OCI-LY3 (cell line): ENCODE measurements at regions not wholly inside any gene's neighbourhood (a gene's known extent, or its start where the extent isn't known, plus 50 kb on each side); places are given as distances from the start of the nearest gene placed in this dataset.

Experiments used
- H2AFZ ChIP-seq: fragments of 200-600, 300-600 bp; shearing (Covaris generic); 2 replicates; pipeline ENCODE4 v1.6.0; 2014; ENCODE audit warnings: antibody characterized with exemption, low read depth, low read length
- H3K27ac ChIP-seq: fragments of 200-600, 300-600 bp; sonication (generic); 2 replicates; pipeline ENCODE4 v1.5.1; 2014; ENCODE audit warnings: mild to moderate bottlenecking, low read length, moderate library complexity, mixed read lengths
- H3K27me3 ChIP-seq: fragments of 200-600, 300-600 bp; sonication (generic); 2 replicates; pipeline ENCODE4 v1.6.1; 2014; ENCODE audit warnings: low read depth, low read length, mixed read lengths
- H3K36me3 ChIP-seq: fragments of 200-600, 300-600 bp; sonication (generic); replicated peaks from 2 replicates; pipeline ENCODE3; 2014; ENCODE audit warnings: low read depth, low read length, mixed read lengths
- H3K4me1 ChIP-seq: fragments of 300-600, 200-600 bp; sonication (generic); 2 replicates; pipeline ENCODE4 v1.6.1; 2014; ENCODE audit warnings: low read length, mixed read lengths
- H3K4me2 ChIP-seq: fragments of 200-600, 300-600 bp; sonication (generic); 2 replicates; pipeline ENCODE4 v1.6.1; 2014; ENCODE audit warnings: low read length, mixed read lengths
- H3K4me3 ChIP-seq: fragments of 300-600, 200-600 bp; sonication (generic); 2 replicates; pipeline ENCODE4 v1.5.1; 2014; ENCODE audit warnings: antibody characterized with exemption, mild to moderate bottlenecking, low read length, moderate library complexity
- H3K79me2 ChIP-seq: fragments of 300-600, 200-600 bp; shearing (Covaris generic); 2 replicates; pipeline ENCODE4 v1.6.1; 2014; ENCODE audit warnings: mild to moderate bottlenecking, low read length, mixed read lengths
- H3K9ac ChIP-seq: fragments of 300-600, 200-600 bp; shearing (Covaris generic); 2 replicates; pipeline ENCODE4 v1.6.0; 2014; ENCODE audit warnings: mild to moderate bottlenecking, low read length, moderate library complexity
- H3K9me3 ChIP-seq: fragments of 200-600, 300-600 bp; shearing (Covaris generic); 2 replicates; pipeline ENCODE4 v1.6.1; 2014; ENCODE audit warnings: low read length, mixed read lengths; ENCODE audit not compliant: insufficient read depth
- H4K20me1 ChIP-seq: fragments of 200-600, 300-600 bp; sonication (generic); 2 replicates; pipeline ENCODE4 v1.6.1; 2016; ENCODE audit warnings: low read length, mixed read lengths; ENCODE audit not compliant: insufficient read depth
- EZH2phosphoT487 ChIP-seq: fragments of 200-600 bp; shearing (Covaris generic); IDR thresholded peaks from 2 replicates; pipeline ENCODE4 v1.6.1; 2018; ENCODE audit warnings: antibody characterized with exemption, mixed run types, low read depth
- TF ChIP-seq, protein P1 (sequence below): fragments of 200-600, 300-600 bp; sonication (generic); IDR thresholded peaks from 2 replicates; pipeline ENCODE4 v1.5.1; 2014; ENCODE audit warnings: antibody characterized with exemption, low read length, low read depth

DNA sequence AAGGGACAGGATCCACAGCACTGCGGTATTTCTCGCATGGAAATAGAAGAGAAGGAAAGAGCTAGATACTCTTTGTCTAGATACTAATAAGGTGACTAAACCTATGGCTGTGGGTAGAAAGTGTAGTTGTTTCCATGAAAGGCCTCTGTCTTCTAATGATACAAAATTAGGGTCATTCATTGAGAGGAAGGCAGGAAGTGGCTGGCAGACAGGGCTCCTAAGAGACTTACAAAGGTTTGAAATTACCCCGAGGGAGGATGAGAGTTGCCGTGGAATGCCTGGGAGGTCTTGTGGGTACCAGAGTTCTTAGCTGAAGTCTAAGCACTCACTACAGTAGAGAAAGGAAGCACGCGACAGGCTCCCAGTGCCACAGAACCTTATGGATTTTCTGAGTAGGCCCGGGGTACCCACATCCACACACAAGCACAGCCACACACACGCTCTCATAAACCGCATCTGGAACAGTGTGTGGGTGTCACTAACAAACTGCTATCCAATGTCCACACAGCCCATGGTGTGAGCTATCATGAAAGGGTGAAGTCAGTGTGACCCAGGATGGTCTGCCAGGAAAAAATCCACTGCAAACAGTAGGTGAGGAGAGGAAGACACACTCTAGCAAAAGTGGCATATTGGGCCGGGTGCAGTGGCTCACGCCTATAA lies 221.4 kb downstream of the FAM43A start:
- Histone ChIP-seq H3K4me3 (no peak overlapping the region), H3K27ac (no peak overlapping the region), H4K20me1 (no peaks in the 10 kb centered on the region), H3K9ac (no peak overlapping the region), H3K79me2 (no peaks in the 10 kb centered on the region), H2AFZ (no peak overlapping the region), H3K9me3 (peaks cover 6% of the 10 kb centered on the region; the same call in 1 of the 2 replicates), H3K36me3 (peaks cover 3% of the 10 kb centered on the region), H3K4me1 (no peaks in the 10 kb centered on the region), H3K27me3 (no peaks in the 10 kb centered on the region), H3K4me2 (no peak overlapping the region)
- no peak for TF ChIP-seq EZH2phosphoT487
- TF ChIP-seq, protein P1, sequence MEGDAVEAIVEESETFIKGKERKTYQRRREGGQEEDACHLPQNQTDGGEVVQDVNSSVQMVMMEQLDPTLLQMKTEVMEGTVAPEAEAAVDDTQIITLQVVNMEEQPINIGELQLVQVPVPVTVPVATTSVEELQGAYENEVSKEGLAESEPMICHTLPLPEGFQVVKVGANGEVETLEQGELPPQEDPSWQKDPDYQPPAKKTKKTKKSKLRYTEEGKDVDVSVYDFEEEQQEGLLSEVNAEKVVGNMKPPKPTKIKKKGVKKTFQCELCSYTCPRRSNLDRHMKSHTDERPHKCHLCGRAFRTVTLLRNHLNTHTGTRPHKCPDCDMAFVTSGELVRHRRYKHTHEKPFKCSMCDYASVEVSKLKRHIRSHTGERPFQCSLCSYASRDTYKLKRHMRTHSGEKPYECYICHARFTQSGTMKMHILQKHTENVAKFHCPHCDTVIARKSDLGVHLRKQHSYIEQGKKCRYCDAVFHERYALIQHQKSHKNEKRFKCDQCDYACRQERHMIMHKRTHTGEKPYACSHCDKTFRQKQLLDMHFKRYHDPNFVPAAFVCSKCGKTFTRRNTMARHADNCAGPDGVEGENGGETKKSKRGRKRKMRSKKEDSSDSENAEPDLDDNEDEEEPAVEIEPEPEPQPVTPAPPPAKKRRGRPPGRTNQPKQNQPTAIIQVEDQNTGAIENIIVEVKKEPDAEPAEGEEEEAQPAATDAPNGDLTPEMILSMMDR = no peak

DNA sequence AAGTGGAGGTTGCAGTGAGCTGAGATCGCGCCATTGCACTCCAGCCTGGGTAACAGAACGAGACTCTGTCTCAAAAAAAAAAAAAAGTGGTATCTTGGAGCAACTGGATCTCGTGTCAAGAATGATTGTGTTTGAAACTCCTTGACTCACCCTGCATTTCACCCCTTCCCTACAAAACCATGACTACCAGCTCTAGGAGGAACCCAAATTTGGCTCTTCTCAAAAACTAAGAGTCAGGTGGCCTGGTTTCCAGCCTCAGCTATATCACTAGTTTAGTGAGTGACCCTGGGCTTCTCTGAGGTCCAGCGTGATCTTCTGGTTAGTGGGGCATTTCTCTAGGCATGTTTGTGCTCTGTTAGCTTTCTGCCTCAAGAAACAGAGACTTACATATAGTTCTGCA lies 222.1 kb downstream of the FAM43A start:
- Histone ChIP-seq H3K79me2 (no peaks in the 10 kb centered on the region), H3K4me2 (no peak overlapping the region), H3K4me3 (no peak overlapping the region), H3K9ac (no peak overlapping the region), H3K27me3 (no peaks in the 10 kb centered on the region), H3K36me3 (peaks cover 3% of the 10 kb centered on the region), H3K4me1 (no peaks in the 10 kb centered on the region), H4K20me1 (no peaks in the 10 kb centered on the region), H3K9me3 (peaks cover 6% of the 10 kb centered on the region; the same call in 1 of the 2 replicates), H2AFZ (no peak overlapping the region), H3K27ac (no peak overlapping the region)
- TF ChIP-seq, protein P1 = no peak
- no peak for TF ChIP-seq EZH2phosphoT487

DNA sequence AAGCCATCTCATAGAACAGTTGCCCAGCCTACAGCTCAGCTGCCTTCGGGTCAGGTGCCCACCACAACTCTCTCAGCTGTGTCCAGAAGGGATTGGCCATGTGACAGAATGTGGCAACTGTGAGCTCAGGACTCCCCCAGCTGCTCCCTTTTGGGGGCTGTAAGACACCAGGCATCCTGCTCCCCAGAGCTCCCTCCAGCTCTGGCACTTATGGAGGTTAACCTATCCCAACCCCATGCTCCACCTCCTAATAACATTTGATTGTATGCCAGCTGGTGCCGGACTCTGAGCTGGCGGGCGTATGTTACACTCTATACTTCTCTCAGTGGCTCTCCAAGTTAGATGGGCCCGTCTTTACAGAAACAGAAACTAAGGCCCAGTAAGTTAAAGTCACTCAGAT lies 222.8 kb downstream of the FAM43A start:
- Histone ChIP-seq H3K4me3 (no peak overlapping the region), H3K36me3 (peaks cover 3% of the 10 kb centered on the region), H3K79me2 (no peaks in the 10 kb centered on the region), H3K9me3 (peaks cover 6% of the 10 kb centered on the region; the same call in 1 of the 2 replicates), H3K27me3 (peaks cover 3% of the 10 kb centered on the region; the same call in 1 of the 2 replicates), H4K20me1 (no peaks in the 10 kb centered on the region), H3K27ac (no peak overlapping the region), H2AFZ (no peak overlapping the region), H3K4me2 (no peak overlapping the region), H3K9ac (no peak overlapping the region), H3K4me1 (no peaks in the 10 kb centered on the region)
- no peak for TF ChIP-seq EZH2phosphoT487
- TF ChIP-seq, protein P1 = no peak

DNA sequence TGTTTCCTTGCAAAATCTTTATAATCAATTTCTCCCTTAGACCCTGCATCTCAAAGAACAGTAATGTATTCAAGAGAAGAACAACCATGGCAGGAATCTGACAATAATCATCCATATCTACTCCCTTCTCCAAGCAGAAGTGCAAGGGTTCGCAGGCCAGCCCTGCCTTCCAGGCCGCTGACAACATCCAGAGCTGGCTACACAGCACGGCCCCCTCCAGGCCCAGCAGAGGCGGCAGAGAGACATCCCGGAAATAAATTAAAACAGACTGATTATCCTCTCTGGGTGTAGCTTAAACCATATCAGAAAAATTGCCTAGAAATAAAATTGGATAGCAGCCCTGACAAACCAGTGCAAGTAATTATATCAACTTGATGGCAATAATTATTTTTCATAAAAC lies 223.3 kb downstream of the FAM43A start:
- Histone ChIP-seq H3K4me1 (no peaks in the 10 kb centered on the region), H4K20me1 (no peaks in the 10 kb centered on the region), H3K27ac (no peak overlapping the region), H3K27me3 (peaks cover 4% of the 10 kb centered on the region; the same call in 1 of the 2 replicates), H3K4me3 (no peak overlapping the region), H3K9me3 (peaks cover 1% of the 10 kb centered on the region; the same call in 1 of the 2 replicates), H3K36me3 (peaks cover under 1% of the 10 kb centered on the region), H3K4me2 (no peak overlapping the region), H3K79me2 (no peaks in the 10 kb centered on the region), H2AFZ (no peak overlapping the region), H3K9ac (no peak overlapping the region)
- TF ChIP-seq, protein P1 = no peak
- TF ChIP-seq EZH2phosphoT487 = no peak
